Subcutaneous abdominal adipose tissue (tissue), 5 donors: ENCODE measurements at regions not wholly inside any gene's neighbourhood (a gene's known extent, or its start where the extent isn't known, plus 50 kb on each side); places are given as distances from the start of the nearest gene placed in this dataset.

ENCODE experiments used
- H3K27ac ChIP-seq: one replicate; pipeline ENCODE4 v1.7.0; 2013; ENCODE audit warnings: low read depth, mild to moderate bottlenecking, inconsistent platforms, low read length, moderate library complexity
- H3K27me3 ChIP-seq, 5 donors: one replicate each; pipeline ENCODE4 v1.7.0; 2013; ENCODE audit warnings: low read length in 5 of 5, inconsistent platforms in 1 of 5; ENCODE audit not compliant: control insufficient read depth in 5 of 5, insufficient read depth in 4 of 5
- H3K36me3 ChIP-seq, 5 donors: one replicate each; pipeline ENCODE4 v1.7.0; 2013; ENCODE audit warnings: low read length in 5 of 5; ENCODE audit not compliant: control insufficient read depth in 5 of 5, insufficient read depth in 5 of 5
- H3K4me1 ChIP-seq, 5 donors: one replicate each; pipeline ENCODE4 v1.7.0; 2013; ENCODE audit warnings: low read length in 5 of 5, mild to moderate bottlenecking in 3 of 5, moderate library complexity in 1 of 5; ENCODE audit not compliant: control insufficient read depth in 5 of 5, insufficient read depth in 5 of 5
- H3K4me3 ChIP-seq, 5 donors: one replicate each; pipeline ENCODE4 v1.7.0; 2013; ENCODE audit warnings: low read length in 5 of 5, low read depth in 1 of 5
- H3K9ac ChIP-seq, 5 donors: one replicate each; pipeline ENCODE4 v1.7.0; 2013; ENCODE audit warnings: low read length in 5 of 5, mild to moderate bottlenecking in 4 of 5, moderate library complexity in 3 of 5
- H3K9me3 ChIP-seq, 5 donors: one replicate each; pipeline ENCODE4 v1.7.0; 2013; ENCODE audit warnings: low read length in 5 of 5; ENCODE audit not compliant: control insufficient read depth in 5 of 5
- donor health status: healthy.
- donor health status: healthy.
- donor health status: healthy.
- donor health status: healthy.
- donor health status: healthy.

- H3K4me3 ChIP-seq = no peak overlapping the region
- H3K27me3 ChIP-seq = peaks cover 9 to 41% (median 33%) of the 10 kb centered on the region in 5 donors
- H3K36me3 ChIP-seq = no peaks in the 10 kb centered on the region
- H3K27ac ChIP-seq = no peak overlapping the region
- peaks cover 0 to 23% (median 6%) of the 10 kb centered on the region in 5 donors for H3K4me1 ChIP-seq
- no peak overlapping the region for H3K9ac ChIP-seq
- peaks cover under 1 to 28% (median 22%) of the 10 kb centered on the region in 5 donors for H3K9me3 ChIP-seq
Measured at GRCh38 chr22:44616882-44617655, 84.9 kb upstream of the PRR5 start.

GRCh38 chr22:44616461-44616860, 85.5 kb upstream of the PRR5 start:
- Histone ChIP-seq H3K27ac (no peak overlapping the region), H3K4me3 (no peak overlapping the region), H3K4me1 (peaks cover 0 to 23% (median 6%) of the 10 kb centered on the region in 5 donors), H3K36me3 (no peaks in the 10 kb centered on the region), H3K9me3 (peaks cover 3 to 35% (median 29%) of the 10 kb centered on the region in 5 donors), H3K27me3 (peaks cover 9 to 37% (median 33%) of the 10 kb centered on the region in 5 donors), H3K9ac (no peak overlapping the region)

DNA sequence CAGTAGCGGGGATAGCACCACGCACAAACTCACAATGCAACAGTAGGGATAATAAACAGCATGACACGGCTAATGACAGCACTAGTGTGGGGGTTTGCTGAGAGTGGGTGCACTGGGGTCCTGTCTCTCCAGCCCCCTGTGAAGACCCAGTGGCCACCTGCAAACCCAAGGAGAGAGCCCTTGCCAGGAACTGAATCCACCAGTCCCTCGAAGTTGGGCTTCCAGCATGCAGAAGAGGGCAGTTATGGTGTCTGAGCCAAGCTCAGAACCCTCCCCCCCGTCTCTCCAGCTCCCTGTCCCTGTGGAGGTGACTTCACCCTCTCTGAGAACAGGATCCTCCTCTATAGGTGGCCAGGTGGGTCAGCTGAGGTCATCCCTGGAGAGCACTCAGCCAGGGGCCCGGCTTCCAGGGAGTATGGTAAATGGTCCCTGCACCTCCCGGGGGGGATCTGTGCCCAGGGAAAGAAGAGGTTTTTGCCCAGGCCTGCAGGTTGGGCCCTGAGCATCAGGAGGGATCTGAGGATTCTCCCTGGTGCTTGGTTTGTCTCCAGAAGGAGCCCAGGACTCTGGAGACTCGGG, 86.3 kb upstream of the PRR5 start:
- H3K36me3 ChIP-seq = no peaks in the 10 kb centered on the region
- no peak overlapping the region for H3K9ac ChIP-seq
- H3K27ac ChIP-seq = no peak overlapping the region
- peaks cover 3 to 39% (median 36%) of the 10 kb centered on the region in 5 donors for H3K9me3 ChIP-seq
- H3K27me3 ChIP-seq = peaks cover 9 to 33% (median 29%) of the 10 kb centered on the region in 5 donors
- H3K4me1 ChIP-seq = peaks cover 0 to 21% (median 6%) of the 10 kb centered on the region in 5 donors
- H3K4me3 ChIP-seq = no peak overlapping the region

DNA sequence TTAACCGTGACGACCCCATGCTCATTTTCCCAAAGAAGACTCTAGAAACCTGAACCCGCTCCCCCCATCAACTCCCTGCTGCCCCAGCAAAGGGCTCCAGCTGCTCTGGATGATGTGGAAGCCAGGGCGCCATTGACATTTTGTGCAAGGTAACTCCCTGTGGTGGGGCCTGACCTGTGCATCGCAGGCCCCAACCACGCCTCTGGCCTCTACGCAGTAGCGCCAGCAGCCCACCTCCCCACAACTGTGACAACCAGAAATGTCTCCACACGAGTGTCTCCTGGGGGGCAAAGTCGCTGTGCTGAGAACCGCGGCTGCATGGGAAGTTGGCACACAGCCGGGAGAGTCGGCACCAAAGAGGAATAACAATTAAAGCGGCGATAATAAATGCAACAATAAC, 86.9 kb upstream of the PRR5 start:
- peaks cover 0 to 16% (median 3%) of the 10 kb centered on the region in 5 donors for H3K4me1 ChIP-seq
- no peak overlapping the region for H3K27ac ChIP-seq
- H3K9me3 ChIP-seq = peaks cover 3 to 41% (median 36%) of the 10 kb centered on the region in 5 donors
- peaks cover 9 to 28% (median 24%) of the 10 kb centered on the region in 5 donors for H3K27me3 ChIP-seq
- no peak overlapping the region for H3K4me3 ChIP-seq
- H3K36me3 ChIP-seq = no peaks in the 10 kb centered on the region
- H3K9ac ChIP-seq = no peak overlapping the region

- H3K27me3 ChIP-seq = peaks cover 7 to 17% (median 14%) of the 10 kb centered on the region in 5 donors
- H3K4me1 ChIP-seq = peaks cover 0 to 9% (median 0%) of the 10 kb centered on the region in 5 donors
- H3K4me3 ChIP-seq = no peak overlapping the region
- H3K36me3 ChIP-seq = no peaks in the 10 kb centered on the region
- H3K27ac ChIP-seq = no peak overlapping the region
- no peak overlapping the region for H3K9ac ChIP-seq
- peaks cover 3 to 44% (median 36%) of the 10 kb centered on the region in 5 donors for H3K9me3 ChIP-seq
Measured at GRCh38 chr22:44613196-44613595, 88.8 kb upstream of the PRR5 start.

- no peak overlapping the region for H3K9ac ChIP-seq
- H3K9me3 ChIP-seq = peaks cover 3 to 44% (median 36%) of the 10 kb centered on the region in 5 donors
- peaks cover 0 to 20% (median 9%) of the 10 kb centered on the region in 5 donors for H3K27me3 ChIP-seq
- H3K4me1 ChIP-seq = peaks cover 0 to 5% (median 0%) of the 10 kb centered on the region in 5 donors
- no peaks in the 10 kb centered on the region for H3K36me3 ChIP-seq
- H3K4me3 ChIP-seq = no peak overlapping the region
- no peak overlapping the region for H3K27ac ChIP-seq
Measured at GRCh38 chr22:44611880-44612496, 90.0 kb upstream of the PRR5 start.

- H3K4me1 ChIP-seq = no peaks in the 10 kb centered on the region
- H3K27me3 ChIP-seq = peaks cover 0 to 32% (median 22%) of the 10 kb centered on the region in 5 donors
- no peaks in the 10 kb centered on the region for H3K36me3 ChIP-seq
- no peak overlapping the region for H3K4me3 ChIP-seq
- H3K9me3 ChIP-seq = peaks cover 3 to 41% (median 33%) of the 10 kb centered on the region in 5 donors
- no peak overlapping the region for H3K27ac ChIP-seq
- H3K9ac ChIP-seq = no peak overlapping the region
Measured at GRCh38 chr22:44610071-44610470, 91.9 kb upstream of the PRR5 start.

DNA sequence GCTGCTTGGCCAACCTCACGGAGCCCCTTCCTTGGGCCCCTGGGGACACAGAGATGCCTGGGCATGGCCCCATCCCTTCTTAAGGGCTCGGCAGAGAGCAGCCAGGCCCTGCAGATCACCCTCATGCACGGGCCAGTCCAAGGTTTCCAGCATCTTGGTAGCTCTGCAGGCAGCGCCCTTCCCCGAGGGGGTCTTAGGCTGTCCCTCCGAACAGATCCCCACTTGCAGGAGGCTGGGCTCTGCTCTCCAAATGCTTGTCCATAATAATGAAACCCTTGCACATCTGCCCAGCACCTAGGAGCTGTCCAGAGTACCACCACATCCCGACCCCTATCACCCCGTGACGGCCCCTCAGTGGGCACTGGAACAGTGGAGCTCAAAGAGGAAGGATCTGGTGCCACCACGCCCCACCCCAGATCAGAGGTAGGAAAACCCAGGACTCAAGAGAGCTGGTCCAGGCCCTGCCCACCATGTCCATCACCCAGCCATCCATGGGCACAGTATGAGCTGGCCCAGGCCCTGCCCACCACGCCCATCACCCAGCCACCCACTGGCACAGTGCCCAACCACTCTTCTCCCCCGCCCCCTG, 92.5 kb upstream of the PRR5 start:
- Histone ChIP-seq H3K36me3 (no peaks in the 10 kb centered on the region), H3K27ac (no peak overlapping the region), H3K4me3 (no peak overlapping the region), H3K9me3 (peaks cover 3 to 36% (median 29%) of the 10 kb centered on the region in 5 donors), H3K4me1 (no peaks in the 10 kb centered on the region), H3K9ac (no peak overlapping the region), H3K27me3 (peaks cover 0 to 36% (median 27%) of the 10 kb centered on the region in 5 donors)

- Histone ChIP-seq H3K4me3 (no peak overlapping the region), H3K36me3 (no peaks in the 10 kb centered on the region), H3K4me1 (no peaks in the 10 kb centered on the region), H3K27ac (no peak overlapping the region), H3K9ac (no peak overlapping the region), H3K9me3 (peaks cover 3 to 31% (median 24%) of the 10 kb centered on the region in 5 donors), H3K27me3 (peaks cover 0 to 39% (median 27%) of the 10 kb centered on the region in 5 donors)
Measured at GRCh38 chr22:44608597-44609399, 93.2 kb upstream of the PRR5 start.
